ENCODE measurements at regions not wholly inside any gene's neighbourhood (a gene's known extent, or its start where the extent isn't known, plus 50 kb on each side); places are given as distances from the start of the nearest gene placed in this dataset.

- TF ChIP-seq CTCF (IDR thresholded peaks at IDR 0.05 in 2 of 3, conservative IDR thresholded peaks at IDR 0.05 in 1 of 3; ENCODE audit: insufficient read depth in 2 of 3, low read depth in 1 of 3, low read length in 3 of 3): no peak
- TF ChIP-seq TAF1 (IDR thresholded peaks at IDR 0.05; ENCODE audit: control insufficient read depth, extremely low read depth, insufficient read depth, low read length, severe bottlenecking): no peak
- TF ChIP-seq KLF10 (CRISPR knock-in tag; IDR thresholded peaks at IDR 0.05): no peak
- no peak for TF ChIP-seq ZFX (CRISPR knock-in tag; IDR thresholded peaks at IDR 0.05)
- no peak for TF ChIP-seq U2AF1 (optimal IDR thresholded peaks at IDR 0.05; ENCODE audit: low read depth, low read length)
- TF ChIP-seq ZNF24 (IDR thresholded peaks at IDR 0.05): no peak
- TF ChIP-seq HNRNPUL1 (IDR thresholded peaks at IDR 0.05; ENCODE audit: low read length): no peak
- no peak for TF ChIP-seq TCF3 (CRISPR knock-in tag; IDR thresholded peaks at IDR 0.05)
- no peak for TF ChIP-seq CBX1 (IDR thresholded peaks at IDR 0.05; ENCODE audit: low read depth)
- no peak for TF ChIP-seq POLR2AphosphoS5 (IDR thresholded peaks at IDR 0.05; ENCODE audit: control insufficient read depth, insufficient read depth, low read depth, low read length)
- TF ChIP-seq E2F4 (CRISPR knock-in tag; IDR thresholded peaks at IDR 0.05; ENCODE audit: low read depth): no peak
- TF ChIP-seq ZBTB7A (IDR thresholded peaks at IDR 0.05; ENCODE audit: borderline replicate concordance, control insufficient read depth, low read depth, low read length): no peak
- no peak for TF ChIP-seq CEBPG (CRISPR knock-in tag; IDR thresholded peaks at IDR 0.05)
- no peak for TF ChIP-seq CEBPG (tag; conservative IDR thresholded peaks at IDR 0.05 in 1 of 2, IDR thresholded peaks at IDR 0.05 in 1 of 2)
- TF ChIP-seq REST (IDR thresholded peaks at IDR 0.05; ENCODE audit: borderline replicate concordance): no peak
- TF ChIP-seq REST (CRISPR knock-in tag; IDR thresholded peaks at IDR 0.05; ENCODE audit: low read depth): no peak
Observed at GRCh38 chr18:60145776-60146175, 226.8 kb downstream of the MC4R start.

Data from K562 (cell line).